ENCODE measurements at regions not wholly inside any gene's neighbourhood (a gene's known extent, or its start where the extent isn't known, plus 50 kb on each side); places are given as distances from the start of the nearest gene placed in this dataset.

DNA sequence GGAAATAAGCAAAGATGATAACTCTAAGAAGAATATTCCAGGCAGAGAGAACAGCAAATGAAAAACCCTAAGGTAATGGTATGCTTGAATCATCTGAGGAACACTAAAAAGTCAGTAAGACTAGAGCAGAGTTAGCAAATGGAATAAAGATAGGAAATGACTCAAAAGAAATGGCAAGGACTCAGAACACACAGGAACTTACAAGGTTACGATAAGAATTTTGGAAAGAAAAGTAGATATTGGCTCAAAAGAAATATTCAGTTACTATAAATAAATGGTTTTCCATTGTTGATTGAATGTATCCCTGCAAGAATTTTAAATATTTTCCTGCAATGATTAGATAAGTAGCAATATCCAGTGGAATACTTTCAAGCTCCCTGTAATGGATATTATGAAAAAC, 705.8 kb downstream of the C12orf50 start (continued):
- TF ChIP-seq ZNF549 (tag by site-specific recombination; IDR thresholded peaks at IDR 0.05) (no peak), ZNF341 (tag by site-specific recombination; IDR thresholded peaks at IDR 0.05; ENCODE audit: low read depth) (no peak), KLF10 (tag by site-specific recombination; IDR thresholded peaks at IDR 0.05) (no peak), ZNF391 (tag by site-specific recombination; IDR thresholded peaks at IDR 0.05; ENCODE audit: borderline replicate concordance, low read depth) (no peak), SCRT2 (tag by site-specific recombination; IDR thresholded peaks at IDR 0.05) (no peak)
- TF ChIP-seq, protein P1, sequence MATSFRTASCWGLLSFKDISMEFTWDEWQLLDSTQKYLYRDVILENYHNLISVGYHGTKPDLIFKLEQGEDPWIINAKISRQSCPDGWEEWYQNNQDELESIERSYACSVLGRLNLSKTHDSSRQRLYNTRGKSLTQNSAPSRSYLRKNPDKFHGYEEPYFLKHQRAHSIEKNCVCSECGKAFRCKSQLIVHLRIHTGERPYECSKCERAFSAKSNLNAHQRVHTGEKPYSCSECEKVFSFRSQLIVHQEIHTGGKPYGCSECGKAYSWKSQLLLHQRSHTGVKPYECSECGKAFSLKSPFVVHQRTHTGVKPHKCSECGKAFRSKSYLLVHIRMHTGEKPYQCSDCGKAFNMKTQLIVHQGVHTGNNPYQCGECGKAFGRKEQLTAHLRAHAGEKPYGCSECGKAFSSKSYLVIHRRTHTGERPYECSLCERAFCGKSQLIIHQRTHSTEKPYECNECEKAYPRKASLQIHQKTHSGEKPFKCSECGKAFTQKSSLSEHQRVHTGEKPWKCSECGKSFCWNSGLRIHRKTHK (tag by site-specific recombination; IDR thresholded peaks at IDR 0.05), result no peak
- TF ChIP-seq, protein P2, sequence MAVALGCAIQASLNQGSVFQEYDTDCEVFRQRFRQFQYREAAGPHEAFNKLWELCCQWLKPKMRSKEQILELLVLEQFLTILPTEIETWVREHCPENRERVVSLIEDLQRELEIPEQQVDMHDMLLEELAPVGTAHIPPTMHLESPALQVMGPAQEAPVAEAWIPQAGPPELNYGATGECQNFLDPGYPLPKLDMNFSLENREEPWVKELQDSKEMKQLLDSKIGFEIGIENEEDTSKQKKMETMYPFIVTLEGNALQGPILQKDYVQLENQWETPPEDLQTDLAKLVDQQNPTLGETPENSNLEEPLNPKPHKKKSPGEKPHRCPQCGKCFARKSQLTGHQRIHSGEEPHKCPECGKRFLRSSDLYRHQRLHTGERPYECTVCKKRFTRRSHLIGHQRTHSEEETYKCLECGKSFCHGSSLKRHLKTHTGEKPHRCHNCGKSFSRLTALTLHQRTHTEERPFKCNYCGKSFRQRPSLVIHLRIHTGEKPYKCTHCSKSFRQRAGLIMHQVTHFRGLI (tag by site-specific recombination; IDR thresholded peaks at IDR 0.05), result no peak

DNA sequence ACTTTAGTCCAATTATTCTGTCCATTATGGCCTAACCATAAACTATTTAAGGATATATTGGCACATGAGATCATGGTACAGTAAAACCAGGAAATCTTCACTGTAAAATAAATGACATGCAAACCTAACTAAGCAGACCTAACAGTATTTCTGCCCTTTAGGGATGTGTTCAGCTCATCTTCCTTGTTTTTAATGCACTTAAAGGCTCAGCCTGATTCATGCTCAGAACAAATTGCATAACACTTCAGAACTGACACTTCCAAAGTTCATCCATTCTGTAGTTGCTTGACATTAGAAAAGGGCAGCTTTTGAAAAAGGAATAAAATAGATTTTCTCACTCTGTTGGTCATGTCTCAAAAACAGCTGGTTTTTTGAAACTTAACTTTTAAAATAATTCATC, 708.5 kb downstream of the C12orf50 start:
- Histone ChIP-seq H3K36me3 (ENCODE audit: control insufficient read depth in 2 of 2, insufficient read depth in 1 of 2, low read length in 2 of 2) (no peaks in the 10 kb centered on the region), H3K4me1 (ENCODE audit: control insufficient read depth, insufficient read depth, low read length) (no peaks in the 10 kb centered on the region), H3K9me3 (ENCODE audit: control insufficient read depth, insufficient read depth, low read depth, low read length) (no peaks in the 10 kb centered on the region), H3K27ac (ENCODE audit: extremely low read depth, low read depth, low read length) (no peak overlapping the region), H3K4me3 (ENCODE audit: low read depth, low read length) (no peak overlapping the region)
- ChIA-PET CTCF (no interaction called here), POLR2A (no interaction called here)
- TF ChIP-seq GLI2 (tag by site-specific recombination; IDR thresholded peaks at IDR 0.05; ENCODE audit: borderline replicate concordance, low read depth) (no peak), ZNF768 (tag by site-specific recombination; IDR thresholded peaks at IDR 0.05) (no peak), FEZF1 (tag by site-specific recombination; IDR thresholded peaks at IDR 0.05) (no peak), ZNF404 (tag by site-specific recombination; IDR thresholded peaks at IDR 0.05) (no peak), MYNN (tag by site-specific recombination; IDR thresholded peaks at IDR 0.05; ENCODE audit: borderline replicate concordance) (no peak)

DNA sequence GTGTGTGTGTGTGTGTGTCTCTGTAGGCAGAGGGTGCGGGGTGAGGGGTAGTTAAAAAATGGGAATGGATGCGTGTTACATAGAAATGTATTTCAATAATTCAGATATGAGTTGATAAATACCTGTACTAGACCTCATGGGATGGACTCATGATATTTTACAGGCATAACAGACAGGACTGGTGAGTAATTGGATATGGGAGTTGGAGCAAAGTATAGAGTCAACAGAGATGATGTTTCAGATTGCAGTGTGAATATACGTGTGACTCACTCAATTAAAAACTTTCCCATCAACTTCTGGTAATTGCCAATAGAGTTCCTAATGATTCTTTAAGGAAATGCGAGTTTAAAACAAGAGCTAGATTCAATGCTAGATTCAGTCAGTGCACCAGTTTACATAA, 711.9 kb downstream of the C12orf50 start:
- no peak overlapping the region for H3K4me3 ChIP-seq (ENCODE audit: low read depth, low read length)
- ChIA-PET POLR2A (no interaction called here), CTCF (no interaction called here)
- H3K36me3 ChIP-seq (ENCODE audit: control insufficient read depth in 2 of 2, insufficient read depth in 1 of 2, low read length in 2 of 2), result no peaks in the 10 kb centered on the region
- TF ChIP-seq ZNF140 (tag by site-specific recombination; IDR thresholded peaks at IDR 0.05) (no peak), ZBTB20 (tag by site-specific recombination; IDR thresholded peaks at IDR 0.05) (no peak), KLF9 (tag by site-specific recombination; IDR thresholded peaks at IDR 0.05; ENCODE audit: low read depth) (no peak), ZNF830 (tag by site-specific recombination; IDR thresholded peaks at IDR 0.05; ENCODE audit: low read depth) (no peak), ZNF433 (tag by site-specific recombination; IDR thresholded peaks at IDR 0.05; ENCODE audit: low read depth) (no peak), ZNF544 (tag by site-specific recombination; IDR thresholded peaks at IDR 0.05) (no peak), ZBTB48 (tag by site-specific recombination; IDR thresholded peaks at IDR 0.05) (no peak), ZNF404 (tag by site-specific recombination; IDR thresholded peaks at IDR 0.05) (no peak), ZNF785 (tag by site-specific recombination; IDR thresholded peaks at IDR 0.05) (no peak), ZNF146 (tag by site-specific recombination; IDR thresholded peaks at IDR 0.05) (no peak), ZNF274 (IDR thresholded peaks at IDR 0.05; ENCODE audit: low read length) (no peak), ZNF274 (tag by site-specific recombination; IDR thresholded peaks at IDR 0.05; ENCODE audit: borderline replicate concordance) (no peak), ZNF701 (tag by site-specific recombination; IDR thresholded peaks at IDR 0.05) (no peak), ZNF214 (tag by site-specific recombination; IDR thresholded peaks at IDR 0.05; ENCODE audit: borderline replicate concordance) (no peak), ZNF629 (tag by site-specific recombination; IDR thresholded peaks at IDR 0.05) (no peak)
- TF ChIP-seq, protein P3, sequence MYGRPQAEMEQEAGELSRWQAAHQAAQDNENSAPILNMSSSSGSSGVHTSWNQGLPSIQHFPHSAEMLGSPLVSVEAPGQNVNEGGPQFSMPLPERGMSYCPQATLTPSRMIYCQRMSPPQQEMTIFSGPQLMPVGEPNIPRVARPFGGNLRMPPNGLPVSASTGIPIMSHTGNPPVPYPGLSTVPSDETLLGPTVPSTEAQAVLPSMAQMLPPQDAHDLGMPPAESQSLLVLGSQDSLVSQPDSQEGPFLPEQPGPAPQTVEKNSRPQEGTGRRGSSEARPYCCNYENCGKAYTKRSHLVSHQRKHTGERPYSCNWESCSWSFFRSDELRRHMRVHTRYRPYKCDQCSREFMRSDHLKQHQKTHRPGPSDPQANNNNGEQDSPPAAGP (tag by site-specific recombination; IDR thresholded peaks at IDR 0.05), result no peak
- TF ChIP-seq, protein P4, sequence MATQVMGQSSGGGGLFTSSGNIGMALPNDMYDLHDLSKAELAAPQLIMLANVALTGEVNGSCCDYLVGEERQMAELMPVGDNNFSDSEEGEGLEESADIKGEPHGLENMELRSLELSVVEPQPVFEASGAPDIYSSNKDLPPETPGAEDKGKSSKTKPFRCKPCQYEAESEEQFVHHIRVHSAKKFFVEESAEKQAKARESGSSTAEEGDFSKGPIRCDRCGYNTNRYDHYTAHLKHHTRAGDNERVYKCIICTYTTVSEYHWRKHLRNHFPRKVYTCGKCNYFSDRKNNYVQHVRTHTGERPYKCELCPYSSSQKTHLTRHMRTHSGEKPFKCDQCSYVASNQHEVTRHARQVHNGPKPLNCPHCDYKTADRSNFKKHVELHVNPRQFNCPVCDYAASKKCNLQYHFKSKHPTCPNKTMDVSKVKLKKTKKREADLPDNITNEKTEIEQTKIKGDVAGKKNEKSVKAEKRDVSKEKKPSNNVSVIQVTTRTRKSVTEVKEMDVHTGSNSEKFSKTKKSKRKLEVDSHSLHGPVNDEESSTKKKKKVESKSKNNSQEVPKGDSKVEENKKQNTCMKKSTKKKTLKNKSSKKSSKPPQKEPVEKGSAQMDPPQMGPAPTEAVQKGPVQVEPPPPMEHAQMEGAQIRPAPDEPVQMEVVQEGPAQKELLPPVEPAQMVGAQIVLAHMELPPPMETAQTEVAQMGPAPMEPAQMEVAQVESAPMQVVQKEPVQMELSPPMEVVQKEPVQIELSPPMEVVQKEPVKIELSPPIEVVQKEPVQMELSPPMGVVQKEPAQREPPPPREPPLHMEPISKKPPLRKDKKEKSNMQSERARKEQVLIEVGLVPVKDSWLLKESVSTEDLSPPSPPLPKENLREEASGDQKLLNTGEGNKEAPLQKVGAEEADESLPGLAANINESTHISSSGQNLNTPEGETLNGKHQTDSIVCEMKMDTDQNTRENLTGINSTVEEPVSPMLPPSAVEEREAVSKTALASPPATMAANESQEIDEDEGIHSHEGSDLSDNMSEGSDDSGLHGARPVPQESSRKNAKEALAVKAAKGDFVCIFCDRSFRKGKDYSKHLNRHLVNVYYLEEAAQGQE (tag by site-specific recombination; IDR thresholded peaks at IDR 0.05), result no peak
- H3K27ac ChIP-seq (ENCODE audit: extremely low read depth, low read depth, low read length), result no peak overlapping the region
- H3K4me1 ChIP-seq (ENCODE audit: control insufficient read depth, insufficient read depth, low read length), result no peaks in the 10 kb centered on the region
- no peaks in the 10 kb centered on the region for H3K9me3 ChIP-seq (ENCODE audit: control insufficient read depth, insufficient read depth, low read depth, low read length)
